A549 (cell line): ENCODE measurements at regions not wholly inside any gene's neighbourhood (a gene's known extent, or its start where the extent isn't known, plus 50 kb on each side); places are given as distances from the start of the nearest gene placed in this dataset.

Experiments used
- ATAC-seq, 2 experiments: fragments of 200-7000 bp in 1 of 2; fragments of >200 bp in 1 of 2; cut with Nextera tagmentation in 1 of 2; cut with Tn5 transposase in 1 of 2; 3 replicates each; pipeline versions ENCODE4 v1.8.0 to v1.9.1; 2018 to 2020; ENCODE audit warnings: mild to moderate bottlenecking in 1 of 2, moderate library complexity in 1 of 2
- CTCF ChIA-PET: fragments of 300-600 bp; sonication (Branson Sonifier 250); formaldehyde crosslinking; extraction: SDS; loops from one replicate; lab custom pipeline; 2021; ENCODE audit warnings: antibody characterized with exemption, inconsistent platforms; lab: Yijun Ruan, JAX
- POLR2A ChIA-PET: fragments of 350-600 bp; formaldehyde crosslinking; extraction: SDS; loops from one replicate; lab custom pipeline; 2021; ENCODE audit warnings: antibody characterized with exemption, inconsistent platforms; lab: Yijun Ruan, JAX
- DNase-seq, 2 experiments: peaks; one replicate each; pipeline versions ENCODE4 v3.0.0 to v3.0.0-alpha.2; 2011 to 2016; ENCODE audit warnings: low read depth in 1 of 2, low spot score in 1 of 2
- FAIRE-seq: peaks from 2 replicates; lab custom pipeline; 2011; peaks lifted over from hg19 to GRCh38; lab: Jason Lieb, UNC
- H3K27ac ChIP-seq, 2 experiments: fragments of >200 bp; sonication (Bioruptor Twin); formaldehyde crosslinking; 3 replicates each; pipeline ENCODE4 v1.5.1; 2016 to 2017
- H3K4me1 ChIP-seq: fragments of >200 bp; sonication (Bioruptor Twin); formaldehyde crosslinking; 3 replicates; pipeline ENCODE4 v1.6.1; 2016
- H3K4me2 ChIP-seq: fragments of >200 bp; sonication (Bioruptor Twin); formaldehyde crosslinking; 3 replicates; pipeline ENCODE4 v1.6.1; 2016
- H3K4me3 ChIP-seq: fragments of >200 bp; sonication (Bioruptor Twin); formaldehyde crosslinking; 3 replicates; pipeline ENCODE4 v1.5.1; 2016
- H3K9me3 ChIP-seq: fragments of >200 bp; sonication (Bioruptor Twin); formaldehyde crosslinking; 3 replicates; pipeline ENCODE4 v1.6.1; 2016
- BCL3 ChIP-seq: fragments of >200 bp; sonication (Bioruptor Twin); formaldehyde crosslinking; IDR thresholded peaks from 3 replicates; pipeline ENCODE4 v1.6.1; 2016
- BHLHE40 ChIP-seq: IDR thresholded peaks from 2 replicates; pipeline ENCODE4 v1.6.1; 2012; ENCODE audit warnings: low read depth, low read length, inconsistent platforms
- CBX8 ChIP-seq: fragments of 200-600 bp; sonication (generic); IDR thresholded peaks from 2 replicates; pipeline ENCODE4 v1.6.1; 2016
- CTCF ChIP-seq: fragments of >200 bp; sonication (Bioruptor Twin); formaldehyde crosslinking; IDR thresholded peaks from 3 replicates; pipeline ENCODE4 v1.5.1; 2016
- EHF ChIP-seq: fragments of 250-450 bp; sonication (Bioruptor Pico); IDR thresholded peaks from 2 replicates; pipeline ENCODE4 v1.5.0; 2020; ENCODE audit warnings: mild to moderate bottlenecking
- EP300 ChIP-seq, 2 experiments: fragments of >200 bp; sonication (Bioruptor Twin); formaldehyde crosslinking; IDR thresholded peaks; 2 replicates in 1 of 2; 3 replicates in 1 of 2; pipeline ENCODE4 v1.6.1; 2016 to 2017
- FOSB ChIP-seq: fragments of 250-450 bp; sonication (Bioruptor Pico); IDR thresholded peaks from 2 replicates; pipeline ENCODE4 v1.5.0; 2020; ENCODE audit warnings: mild to moderate bottlenecking, moderate library complexity
- FOSL2 ChIP-seq, 2 experiments: fragments of 450-650 bp in 1 of 2; fragments of >200 bp in 1 of 2; sonication (Bioruptor Twin) in 1 of 2; formaldehyde crosslinking; IDR thresholded peaks; 2 replicates each; pipeline versions ENCODE4 v1.5.0 to v1.6.1; 2016 to 2020; ENCODE audit warnings: mild to moderate bottlenecking in 1 of 2, moderate library complexity in 1 of 2
- GATA3 ChIP-seq: IDR thresholded peaks from 2 replicates; pipeline ENCODE4 v1.6.1; 2012; ENCODE audit warnings: borderline replicate concordance
- HDAC2 ChIP-seq: fragments of 200-600 bp; sonication (generic); IDR thresholded peaks from 2 replicates; pipeline ENCODE4 v1.6.1; 2016
- HMGXB4 ChIP-seq: fragments of 250-450 bp; sonication (Bioruptor Pico); IDR thresholded peaks from 2 replicates; pipeline ENCODE4 v1.5.0; 2021; ENCODE audit warnings: mild to moderate bottlenecking, moderate library complexity, borderline replicate concordance
- HOXB13 ChIP-seq: fragments of 250-450 bp; sonication (Bioruptor Pico); IDR thresholded peaks from 2 replicates; pipeline ENCODE4 v1.5.0; 2020; ENCODE audit warnings: low read depth, mild to moderate bottlenecking, moderate library complexity
- JUN ChIP-seq, 2 experiments: fragments of >200 bp; sonication (Bioruptor Twin); formaldehyde crosslinking; IDR thresholded peaks; 2 replicates in 1 of 2; 3 replicates in 1 of 2; pipeline ENCODE4 v1.6.1; 2016 to 2017
- JUNB ChIP-seq: fragments of >200 bp; sonication (Bioruptor Twin); formaldehyde crosslinking; IDR thresholded peaks from 2 replicates; pipeline ENCODE4 v1.6.1; 2016
- KDM5A ChIP-seq: fragments of 200-600 bp; sonication (generic); IDR thresholded peaks from 2 replicates; pipeline ENCODE4 v1.6.1; 2016; ENCODE audit warnings: antibody characterized with exemption, mild to moderate bottlenecking
- MAZ ChIP-seq: fragments of 150-350 bp; IDR thresholded peaks from 2 replicates; pipeline ENCODE4 v1.6.1; 2014; ENCODE audit warnings: antibody characterized with exemption, low read depth, low read length, borderline replicate concordance
- NFE2L2 ChIP-seq: fragments of 150-350 bp; conservative IDR thresholded peaks from 2 replicates; pipeline ENCODE4 v1.6.1; 2014; ENCODE audit warnings: low read length
- NR3C1 ChIP-seq: fragments of >200 bp; sonication (Bioruptor Twin); formaldehyde crosslinking; IDR thresholded peaks from 3 replicates; pipeline ENCODE4 v1.6.1; 2017
- RAD21 ChIP-seq, 2 experiments: fragments of >200 bp in 1 of 2; sonication (Bioruptor Twin) in 1 of 2; formaldehyde crosslinking in 1 of 2; IDR thresholded peaks in 1 of 2; conservative IDR thresholded peaks in 1 of 2; 2 replicates in 1 of 2; 3 replicates in 1 of 2; pipeline ENCODE4 v1.6.1; 2012 to 2018; ENCODE audit warnings: inconsistent platforms in 1 of 2
- RNF2 ChIP-seq: fragments of 200-600 bp; sonication (generic); IDR thresholded peaks from 2 replicates; pipeline ENCODE4 v1.6.1; 2016; ENCODE audit warnings: low read depth, mild to moderate bottlenecking, antibody characterized with exemption, moderate library complexity, borderline replicate concordance
- SREBF2 ChIP-seq: fragments of 450-650 bp; IDR thresholded peaks from 2 replicates; pipeline ENCODE4 v1.6.1; 2014; ENCODE audit warnings: mild to moderate bottlenecking, moderate library complexity
- TFCP2L1 ChIP-seq: fragments of 250-450 bp; sonication (Bioruptor Pico); IDR thresholded peaks from 2 replicates; pipeline ENCODE4 v1.5.0; 2021; ENCODE audit warnings: mild to moderate bottlenecking
- ZC3H11A ChIP-seq: fragments of 450-650 bp; IDR thresholded peaks from 2 replicates; pipeline ENCODE4 v1.6.1; 2014; ENCODE audit warnings: antibody characterized with exemption, mild to moderate bottlenecking
- ZSCAN20 ChIP-seq: fragments of 250-450 bp; sonication (Bioruptor Pico); IDR thresholded peaks from 2 replicates; pipeline ENCODE4 v1.8.0; 2022; ENCODE audit warnings: mild to moderate bottlenecking, moderate library complexity
- WGBS: methylation state at CpG from one replicate; pipeline ENCODE4 v1.1.6; 2017; ENCODE audit errors: missing lambda C conversion rate; 5-methylcytosine and 5-hydroxymethylcytosine counted together
- TF ChIP-seq, protein P1 (sequence below): IDR thresholded peaks from 2 replicates; pipeline ENCODE4 v1.6.1; 2012
- TF ChIP-seq, protein P2 (sequence below): fragments of 250-450 bp; sonication (Bioruptor Pico); IDR thresholded peaks from 2 replicates; pipeline ENCODE4 v1.5.0; 2020; ENCODE audit warnings: low read depth, mild to moderate bottlenecking, moderate library complexity
- TF ChIP-seq, protein P3 (sequence below): fragments of 200-600 bp; sonication (generic); IDR thresholded peaks from 2 replicates; pipeline ENCODE4 v1.6.1; 2016; ENCODE audit warnings: antibody characterized with exemption, mild to moderate bottlenecking, moderate library complexity
- TF ChIP-seq, protein P4 (sequence below): IDR thresholded peaks from 2 replicates; pipeline ENCODE4 v1.6.1; 2012; ENCODE audit warnings: low read depth, borderline replicate concordance

DNA sequence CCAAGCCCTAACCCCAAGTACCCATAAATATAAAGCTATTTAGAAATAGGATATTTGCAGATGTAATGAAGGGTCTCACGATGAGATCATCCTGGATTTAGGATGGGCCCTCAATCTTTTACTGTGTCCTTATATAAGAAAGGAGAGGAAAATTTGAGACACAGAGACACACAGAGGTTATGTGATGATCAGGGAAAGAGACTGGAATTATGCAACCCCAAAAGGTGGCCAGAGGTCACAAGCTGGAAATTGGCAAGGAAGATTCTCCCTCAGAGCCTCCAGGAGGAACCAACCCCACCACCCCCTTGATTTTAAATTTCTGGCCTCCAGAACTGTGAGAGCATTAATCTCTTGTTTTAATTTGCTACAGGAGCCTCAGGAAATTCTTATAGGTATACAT, 334.9 kb upstream of the PRICKLE1 start:
- FAIRE-seq: no peak
- POLR2A ChIA-PET: no interaction called here

GRCh38 chr12:42923583-42923982, 334.0 kb upstream of the PRICKLE1 start:
- DNase-seq (no peak), ATAC-seq (no peak), FAIRE-seq (no peak)
- ChIA-PET POLR2A (no interaction called here), CTCF (no interaction called here)
- Histone ChIP-seq H3K4me1 (no peaks in the 10 kb centered on the region), H3K4me3 (no peak overlapping the region), H3K9me3 (no peaks in the 10 kb centered on the region), H3K27ac (no peak overlapping the region), H3K4me2 (no peak overlapping the region)
- no peak for TF ChIP-seq NR3C1
- TF ChIP-seq, protein P1, sequence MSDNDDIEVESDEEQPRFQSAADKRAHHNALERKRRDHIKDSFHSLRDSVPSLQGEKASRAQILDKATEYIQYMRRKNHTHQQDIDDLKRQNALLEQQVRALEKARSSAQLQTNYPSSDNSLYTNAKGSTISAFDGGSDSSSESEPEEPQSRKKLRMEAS: no peak
- no peak for TF ChIP-seq CTCF
- no peak for TF ChIP-seq RNF2
- no peak for TF ChIP-seq BCL3
- no peak for TF ChIP-seq ZSCAN20
- no peak for TF ChIP-seq JUNB
- TF ChIP-seq HOXB13 (CRISPR knock-in tag): no peak
- no peak for TF ChIP-seq RAD21 (conservative IDR thresholded peaks at IDR 0.05 in 1 of 2, IDR thresholded peaks at IDR 0.05 in 1 of 2)
- TF ChIP-seq GATA3: no peak
- TF ChIP-seq CBX8: no peak
- TF ChIP-seq TFCP2L1 (CRISPR knock-in tag): no peak
- TF ChIP-seq EHF (CRISPR knock-in tag): no peak
- no peak for TF ChIP-seq MAZ
- no peak for TF ChIP-seq SREBF2
- TF ChIP-seq, protein P2, sequence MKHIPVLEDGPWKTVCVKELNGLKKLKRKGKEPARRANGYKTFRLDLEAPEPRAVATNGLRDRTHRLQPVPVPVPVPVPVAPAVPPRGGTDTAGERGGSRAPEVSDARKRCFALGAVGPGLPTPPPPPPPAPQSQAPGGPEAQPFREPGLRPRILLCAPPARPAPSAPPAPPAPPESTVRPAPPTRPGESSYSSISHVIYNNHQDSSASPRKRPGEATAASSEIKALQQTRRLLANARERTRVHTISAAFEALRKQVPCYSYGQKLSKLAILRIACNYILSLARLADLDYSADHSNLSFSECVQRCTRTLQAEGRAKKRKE: no peak
- no peak for TF ChIP-seq BHLHE40
- no peak for TF ChIP-seq HDAC2

More for the DNA sequence above, 334.9 kb upstream of the PRICKLE1 start:
- no peak for ATAC-seq
- 14% methylated on average over 1 of the region's 1 CpG for WGBS
- CTCF ChIA-PET: no interaction called here
- Histone ChIP-seq H3K4me3 (no peak overlapping the region), H3K27ac (no peak overlapping the region), H3K9me3 (no peaks in the 10 kb centered on the region), H3K4me2 (no peak overlapping the region), H3K4me1 (no peaks in the 10 kb centered on the region)
- TF ChIP-seq, protein P3, sequence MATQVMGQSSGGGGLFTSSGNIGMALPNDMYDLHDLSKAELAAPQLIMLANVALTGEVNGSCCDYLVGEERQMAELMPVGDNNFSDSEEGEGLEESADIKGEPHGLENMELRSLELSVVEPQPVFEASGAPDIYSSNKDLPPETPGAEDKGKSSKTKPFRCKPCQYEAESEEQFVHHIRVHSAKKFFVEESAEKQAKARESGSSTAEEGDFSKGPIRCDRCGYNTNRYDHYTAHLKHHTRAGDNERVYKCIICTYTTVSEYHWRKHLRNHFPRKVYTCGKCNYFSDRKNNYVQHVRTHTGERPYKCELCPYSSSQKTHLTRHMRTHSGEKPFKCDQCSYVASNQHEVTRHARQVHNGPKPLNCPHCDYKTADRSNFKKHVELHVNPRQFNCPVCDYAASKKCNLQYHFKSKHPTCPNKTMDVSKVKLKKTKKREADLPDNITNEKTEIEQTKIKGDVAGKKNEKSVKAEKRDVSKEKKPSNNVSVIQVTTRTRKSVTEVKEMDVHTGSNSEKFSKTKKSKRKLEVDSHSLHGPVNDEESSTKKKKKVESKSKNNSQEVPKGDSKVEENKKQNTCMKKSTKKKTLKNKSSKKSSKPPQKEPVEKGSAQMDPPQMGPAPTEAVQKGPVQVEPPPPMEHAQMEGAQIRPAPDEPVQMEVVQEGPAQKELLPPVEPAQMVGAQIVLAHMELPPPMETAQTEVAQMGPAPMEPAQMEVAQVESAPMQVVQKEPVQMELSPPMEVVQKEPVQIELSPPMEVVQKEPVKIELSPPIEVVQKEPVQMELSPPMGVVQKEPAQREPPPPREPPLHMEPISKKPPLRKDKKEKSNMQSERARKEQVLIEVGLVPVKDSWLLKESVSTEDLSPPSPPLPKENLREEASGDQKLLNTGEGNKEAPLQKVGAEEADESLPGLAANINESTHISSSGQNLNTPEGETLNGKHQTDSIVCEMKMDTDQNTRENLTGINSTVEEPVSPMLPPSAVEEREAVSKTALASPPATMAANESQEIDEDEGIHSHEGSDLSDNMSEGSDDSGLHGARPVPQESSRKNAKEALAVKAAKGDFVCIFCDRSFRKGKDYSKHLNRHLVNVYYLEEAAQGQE: no peak
- TF ChIP-seq FOSB (no peak), NFE2L2 (no peak), EP300 (IDR thresholded peaks at IDR 0.05) (no peak), FOSL2 (IDR thresholded peaks at IDR 0.05) (no peak), FOSL2 (CRISPR knock-in tag; IDR thresholded peaks at IDR 0.05) (no peak), HDAC2 (no peak), BHLHE40 (no peak), EHF (CRISPR knock-in tag) (no peak), ZC3H11A (no peak), NR3C1 (no peak), KDM5A (no peak), JUN (IDR thresholded peaks at IDR 0.05) (no peak), TFCP2L1 (CRISPR knock-in tag) (no peak), RNF2 (no peak), ZSCAN20 (no peak), HMGXB4 (CRISPR knock-in tag) (no peak)
- TF ChIP-seq, protein P4, sequence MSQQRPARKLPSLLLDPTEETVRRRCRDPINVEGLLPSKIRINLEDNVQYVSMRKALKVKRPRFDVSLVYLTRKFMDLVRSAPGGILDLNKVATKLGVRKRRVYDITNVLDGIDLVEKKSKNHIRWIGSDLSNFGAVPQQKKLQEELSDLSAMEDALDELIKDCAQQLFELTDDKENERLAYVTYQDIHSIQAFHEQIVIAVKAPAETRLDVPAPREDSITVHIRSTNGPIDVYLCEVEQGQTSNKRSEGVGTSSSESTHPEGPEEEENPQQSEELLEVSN: no peak
- DNase-seq: no peak
